CD8-positive, alpha-beta memory T cell (primary cell): ENCODE measurements at regions not wholly inside any gene's neighbourhood (a gene's known extent, or its start where the extent isn't known, plus 50 kb on each side); places are given as distances from the start of the nearest gene placed in this dataset.

Experiments
- CTCF ChIA-PET: fragments of 350-600 bp; sonication (Branson Sonifier 250); formaldehyde crosslinking; loops from one replicate; lab custom pipeline; 2021; ENCODE audit warnings: antibody characterized with exemption; lab: Charles Lee
- POLR2A ChIA-PET: fragments of 350-600 bp; sonication (Branson Sonifier 250); formaldehyde crosslinking; loops from one replicate; lab custom pipeline; 2021; ENCODE audit warnings: antibody characterized with exemption; lab: Charles Lee
- DNase-seq, 5 donors: peaks; one replicate each; pipeline versions ENCODE4 v3.0.0 to v3.0.0-alpha.2; 2020 to 2022; ENCODE audit warnings: mixed read lengths in 1 of 5
- H3K27ac ChIP-seq: one replicate; pipeline ENCODE4 v1.7.0; 2013; ENCODE audit warnings: low read depth, mild to moderate bottlenecking, low read length, moderate library complexity
- H3K27me3 ChIP-seq: 2 replicates; pipeline ENCODE4 v1.7.0; 2013; ENCODE audit warnings: low read length, mild to moderate bottlenecking; ENCODE audit not compliant: insufficient read depth, poor library complexity, severe bottlenecking
- H3K36me3 ChIP-seq: 2 replicates; pipeline ENCODE4 v1.7.0; 2013; ENCODE audit warnings: mild to moderate bottlenecking, low read length, moderate library complexity; ENCODE audit not compliant: insufficient read depth
- H3K4me1 ChIP-seq: 2 replicates; pipeline ENCODE4 v1.7.0; 2013; ENCODE audit warnings: mild to moderate bottlenecking, low read length, moderate library complexity; ENCODE audit not compliant: insufficient read depth
- H3K4me3 ChIP-seq: 2 replicates; pipeline ENCODE4 v1.7.0; 2013; ENCODE audit warnings: mild to moderate bottlenecking, low read length
- H3K9me3 ChIP-seq: 2 replicates; pipeline ENCODE4 v1.7.0; 2013; ENCODE audit warnings: mild to moderate bottlenecking, low read length
- H3K27ac Mint-ChIP-seq, 8 donors: one replicate each; pipeline ENCODE4 v1.8.0; 2020 to 2021; ENCODE audit warnings: mixed read lengths in 8 of 8, mild to moderate bottlenecking in 6 of 8, inconsistent platforms in 3 of 8, moderate library complexity in 3 of 8
- H3K27me3 Mint-ChIP-seq, 2 donors: one replicate each; pipeline ENCODE4 v1.8.0; 2020 to 2021; ENCODE audit warnings: mixed read lengths in 2 of 2, mild to moderate bottlenecking in 1 of 2, moderate library complexity in 1 of 2
- H3K36me3 Mint-ChIP-seq, 3 donors: one replicate each; pipeline ENCODE4 v1.8.0; 2020 to 2021; ENCODE audit warnings: mixed read lengths in 3 of 3, inconsistent platforms in 1 of 3, mild to moderate bottlenecking in 1 of 3
- H3K4me1 Mint-ChIP-seq, 3 donors: one replicate each; pipeline ENCODE4 v1.8.0; 2020 to 2021; ENCODE audit warnings: mixed read lengths in 3 of 3, inconsistent platforms in 1 of 3, mild to moderate bottlenecking in 1 of 3
- H3K4me3 Mint-ChIP-seq, 7 donors: one replicate each; pipeline ENCODE4 v1.8.0; 2020 to 2021; ENCODE audit warnings: mixed read lengths in 7 of 7, mild to moderate bottlenecking in 6 of 7, moderate library complexity in 4 of 7, inconsistent platforms in 2 of 7
- H3K9me3 Mint-ChIP-seq, 5 donors: one replicate each; pipeline ENCODE4 v1.8.0; 2020 to 2022; ENCODE audit warnings: mixed read lengths in 5 of 5, mild to moderate bottlenecking in 3 of 5, moderate library complexity in 2 of 5, inconsistent platforms in 1 of 5

DNA sequence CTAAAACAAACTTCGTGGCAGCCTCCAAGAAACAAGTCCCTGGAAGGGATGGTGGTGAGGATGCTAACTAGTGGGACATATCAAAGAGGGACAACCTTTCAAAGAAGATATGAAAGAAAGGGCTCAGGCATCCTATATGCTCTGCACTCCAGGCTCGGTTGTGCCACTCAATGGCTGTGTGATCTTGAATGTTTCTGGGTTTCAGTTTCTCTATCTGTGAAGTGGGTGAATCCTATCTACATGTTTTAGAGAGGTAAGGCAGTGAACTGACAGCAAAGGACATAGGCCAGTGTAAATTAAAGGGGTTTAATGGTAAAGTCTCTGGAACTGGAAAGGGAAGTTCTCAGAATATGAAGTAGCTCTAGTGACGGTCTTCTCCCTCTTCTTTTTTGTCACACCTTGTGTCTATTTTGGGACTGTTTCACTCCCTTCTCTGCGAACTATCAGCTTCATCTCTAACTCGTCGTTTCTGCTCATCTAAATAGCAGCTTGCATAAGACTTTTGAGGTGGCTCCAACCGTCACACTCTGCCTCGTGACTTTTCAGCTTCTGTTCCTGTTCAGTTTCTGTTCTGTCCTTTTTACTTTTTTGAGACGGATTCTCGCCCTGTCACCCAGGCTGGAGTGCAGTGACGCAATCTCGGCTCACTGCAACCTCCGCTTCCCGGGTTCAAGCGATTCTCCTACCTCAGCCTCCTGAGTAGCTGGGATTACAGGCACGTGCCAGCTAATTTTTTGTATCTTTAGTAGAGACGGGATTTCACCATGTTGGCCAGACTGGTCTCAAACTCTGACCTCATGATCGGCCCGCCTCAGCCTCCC, 273.6 kb downstream of the SUDS3 start:
- Histone ChIP-seq H3K36me3 (no peaks in the 10 kb centered on the region), H3K4me3 (no peak overlapping the region), H3K27me3 (no peaks in the 10 kb centered on the region), H3K27ac (no peak overlapping the region), H3K4me1 (no peaks in the 10 kb centered on the region), H3K9me3 (no peaks in the 10 kb centered on the region)
- no peak for DNase-seq
- POLR2A ChIA-PET = no interaction called here
- H3K9me3 Mint-ChIP-seq = peaks cover 0 to 10% (median 2%) of the 10 kb centered on the region in 5 donors
- H3K4me1 Mint-ChIP-seq = no peaks in the 10 kb centered on the region
- H3K4me3 Mint-ChIP-seq = no peak overlapping the region
- no peak overlapping the region for H3K27ac Mint-ChIP-seq
- CTCF ChIA-PET = no interaction called here
- H3K27me3 Mint-ChIP-seq = peaks cover 0 to 3% of the 10 kb centered on the region in 2 donors
- H3K36me3 Mint-ChIP-seq = no peaks in the 10 kb centered on the region

DNA sequence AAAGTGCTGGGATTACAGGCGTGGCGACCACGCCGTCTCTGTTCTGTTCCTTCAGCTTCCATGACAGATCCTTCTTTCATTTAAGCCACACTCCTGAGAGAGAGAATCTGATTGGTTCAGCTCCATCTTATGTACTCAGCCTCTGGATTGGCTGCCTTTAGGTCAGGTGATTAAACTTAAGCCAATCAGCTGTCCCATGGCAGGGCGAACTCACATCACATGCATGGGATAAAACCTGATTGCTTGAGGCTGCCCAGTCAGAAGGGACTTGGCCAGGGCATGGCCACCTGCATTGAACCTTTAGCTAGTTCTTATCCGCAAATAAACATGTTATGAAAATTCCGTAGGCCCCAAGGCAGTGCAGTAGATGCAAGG, 274.2 kb downstream of the SUDS3 start:
- peaks cover 0 to 3% of the 10 kb centered on the region in 2 donors for H3K27me3 Mint-ChIP-seq
- Histone ChIP-seq H3K27me3 (no peaks in the 10 kb centered on the region), H3K9me3 (no peaks in the 10 kb centered on the region), H3K4me3 (no peak overlapping the region), H3K27ac (no peak overlapping the region), H3K36me3 (no peaks in the 10 kb centered on the region), H3K4me1 (no peaks in the 10 kb centered on the region)
- H3K9me3 Mint-ChIP-seq = peaks cover 0 to 8% (median 0%) of the 10 kb centered on the region in 5 donors
- H3K4me1 Mint-ChIP-seq = no peaks in the 10 kb centered on the region
- no peaks in the 10 kb centered on the region for H3K36me3 Mint-ChIP-seq
- no peak overlapping the region for H3K4me3 Mint-ChIP-seq
- POLR2A ChIA-PET = no interaction called here
- H3K27ac Mint-ChIP-seq = no peak overlapping the region
- CTCF ChIA-PET = no interaction called here
- no peak for DNase-seq

DNA sequence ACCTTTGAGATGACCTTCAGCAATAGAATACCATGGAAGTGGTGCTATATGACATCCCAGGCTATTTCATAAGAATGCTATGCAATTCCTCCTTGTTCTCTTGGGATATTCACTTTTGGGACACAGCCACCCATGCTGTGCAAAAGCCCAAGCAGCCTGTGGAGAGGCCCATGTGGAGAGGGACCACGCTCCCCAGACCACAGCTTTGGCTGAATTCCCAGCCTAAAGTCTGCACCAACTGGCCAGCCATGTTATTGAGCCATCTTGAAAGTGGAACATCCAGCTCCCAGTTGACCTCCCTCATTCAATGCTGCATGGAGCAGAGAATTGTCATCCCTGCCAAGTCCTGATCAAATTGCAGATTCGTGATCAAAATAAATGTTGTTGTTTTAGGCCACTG, 275.1 kb downstream of the SUDS3 start:
- Histone ChIP-seq H3K4me3 (no peak overlapping the region), H3K9me3 (no peaks in the 10 kb centered on the region), H3K27me3 (no peaks in the 10 kb centered on the region), H3K27ac (no peak overlapping the region), H3K4me1 (no peaks in the 10 kb centered on the region), H3K36me3 (no peaks in the 10 kb centered on the region)
- ChIA-PET CTCF (no interaction called here), POLR2A (no interaction called here)
- H3K4me1 Mint-ChIP-seq = no peaks in the 10 kb centered on the region
- H3K4me3 Mint-ChIP-seq = no peak overlapping the region
- H3K27me3 Mint-ChIP-seq = peaks cover 0 to 3% of the 10 kb centered on the region in 2 donors
- no peaks in the 10 kb centered on the region for H3K36me3 Mint-ChIP-seq
- DNase-seq = no peak
- no peak overlapping the region for H3K27ac Mint-ChIP-seq
- H3K9me3 Mint-ChIP-seq = peaks cover 0 to 8% (median 0%) of the 10 kb centered on the region in 5 donors

GRCh38 chr12:118655588-118655987, 279.2 kb downstream of the SUDS3 start:
- H3K27ac Mint-ChIP-seq = no peak overlapping the region
- H3K27me3 ChIP-seq = no peaks in the 10 kb centered on the region
- no peaks in the 10 kb centered on the region for H3K4me1 ChIP-seq
- H3K36me3 ChIP-seq = no peaks in the 10 kb centered on the region
- peaks cover 0 to 3% of the 10 kb centered on the region in 2 donors for H3K27me3 Mint-ChIP-seq
- ChIA-PET POLR2A (no interaction called here), CTCF (no interaction called here)
- H3K4me3 ChIP-seq = no peak overlapping the region
- no peak overlapping the region for H3K4me3 Mint-ChIP-seq
- DNase-seq = no peak
- H3K27ac ChIP-seq = no peak overlapping the region
- H3K36me3 Mint-ChIP-seq = no peaks in the 10 kb centered on the region
- H3K9me3 ChIP-seq = no peaks in the 10 kb centered on the region
- peaks cover 0 to 8% (median 0%) of the 10 kb centered on the region in 5 donors for H3K9me3 Mint-ChIP-seq
- no peaks in the 10 kb centered on the region for H3K4me1 Mint-ChIP-seq

GRCh38 chr12:118680356-118680963, 300.9 kb upstream of the SRRM4 start:
- no peaks in the 10 kb centered on the region for H3K4me1 ChIP-seq
- Mint-ChIP-seq H3K4me1 (no peaks in the 10 kb centered on the region), H3K27me3 (peaks cover 0 to 6% of the 10 kb centered on the region in 2 donors), H3K4me3 (no peak overlapping the region), H3K36me3 (no peaks in the 10 kb centered on the region), H3K27ac (no peak overlapping the region), H3K9me3 (peaks cover 0 to 13% (median 8%) of the 10 kb centered on the region in 5 donors)
- no peaks in the 10 kb centered on the region for H3K27me3 ChIP-seq
- DNase-seq = no peak
- H3K27ac ChIP-seq = no peak overlapping the region
- H3K36me3 ChIP-seq = no peaks in the 10 kb centered on the region
- ChIA-PET CTCF (no interaction called here), POLR2A (no interaction called here)
- H3K9me3 ChIP-seq = no peaks in the 10 kb centered on the region
- H3K4me3 ChIP-seq = no peak overlapping the region

DNA sequence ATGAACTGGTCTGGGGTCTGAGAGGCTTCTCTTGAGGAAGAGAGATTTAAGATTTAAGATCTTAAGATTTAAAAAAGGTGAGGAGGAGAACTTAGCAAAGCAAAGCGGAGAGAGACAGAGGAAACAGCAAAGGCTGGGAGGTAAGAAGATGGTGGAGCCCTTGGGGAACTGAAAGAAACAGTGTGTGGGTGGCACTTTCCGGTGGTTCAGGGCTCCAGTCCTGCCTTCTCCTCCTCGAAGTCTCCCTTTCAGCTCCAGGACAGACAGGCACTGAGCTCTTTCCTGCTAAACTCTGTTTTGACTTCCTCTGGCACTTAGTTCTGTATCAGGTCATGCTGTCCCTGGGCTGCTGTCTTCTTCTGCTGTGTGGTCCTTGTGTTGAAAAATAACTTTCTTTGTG, 298.7 kb upstream of the SRRM4 start:
- ChIA-PET POLR2A (no interaction called here), CTCF (interaction anchor here (1.3 kb wide), 1 partner anchor 29 kb away, joined by 4 read pairs; no protein-coding TSS in a partner anchor)
- no peak for DNase-seq
- Mint-ChIP-seq H3K36me3 (no peaks in the 10 kb centered on the region), H3K27me3 (peaks cover 3 to 6% of the 10 kb centered on the region in 2 donors), H3K4me1 (no peaks in the 10 kb centered on the region), H3K4me3 (no peak overlapping the region), H3K27ac (no peak overlapping the region), H3K9me3 (peaks cover 0 to 2% (median 0%) of the 10 kb centered on the region in 5 donors)
- no peaks in the 10 kb centered on the region for H3K9me3 ChIP-seq
- no peaks in the 10 kb centered on the region for H3K36me3 ChIP-seq
- H3K27me3 ChIP-seq = no peaks in the 10 kb centered on the region
- no peak overlapping the region for H3K4me3 ChIP-seq
- no peak overlapping the region for H3K27ac ChIP-seq
- H3K4me1 ChIP-seq = no peaks in the 10 kb centered on the region

DNA sequence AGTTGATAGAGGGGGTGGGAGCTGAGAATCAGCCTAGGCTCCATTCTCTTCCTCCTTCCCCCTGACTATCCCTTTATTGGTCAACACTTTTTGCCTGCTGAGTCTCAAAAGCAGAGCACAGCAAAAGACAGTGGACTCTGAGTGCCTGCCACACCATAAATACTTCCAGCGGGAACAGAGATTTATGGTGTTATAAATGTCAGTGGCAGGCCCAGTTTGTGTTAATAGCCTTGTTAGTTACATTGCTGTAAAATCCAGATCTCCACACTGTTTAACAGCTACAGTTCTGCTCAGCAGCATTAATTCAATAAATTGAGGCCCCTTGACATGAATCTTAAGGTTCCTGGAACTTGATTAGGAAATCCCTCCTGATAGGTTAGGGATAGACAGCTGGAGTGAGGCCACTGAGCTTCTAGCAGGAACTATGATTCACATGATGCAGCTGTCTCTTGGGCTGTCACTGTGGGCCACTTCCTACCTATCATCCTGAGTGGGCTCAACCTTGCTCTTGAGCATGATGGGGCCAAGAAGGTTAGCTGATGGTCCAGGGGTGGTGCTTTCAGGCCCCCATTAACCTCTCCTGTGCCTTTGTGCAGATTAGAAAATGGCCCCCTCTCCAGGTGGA, 295.2 kb upstream of the SRRM4 start:
- H3K4me3 ChIP-seq = no peak overlapping the region
- peaks cover 0 to 4% of the 10 kb centered on the region in 2 donors for H3K27me3 Mint-ChIP-seq
- H3K4me3 Mint-ChIP-seq = no peak overlapping the region
- H3K27ac ChIP-seq = no peak overlapping the region
- no peaks in the 10 kb centered on the region for H3K27me3 ChIP-seq
- H3K36me3 ChIP-seq = no peaks in the 10 kb centered on the region
- H3K9me3 Mint-ChIP-seq = peaks cover 0 to 1% (median 0%) of the 10 kb centered on the region in 5 donors
- no peak for DNase-seq
- H3K36me3 Mint-ChIP-seq = no peaks in the 10 kb centered on the region
- no peaks in the 10 kb centered on the region for H3K4me1 ChIP-seq
- ChIA-PET POLR2A (no interaction called here), CTCF (no interaction called here)
- no peak overlapping the region for H3K27ac Mint-ChIP-seq
- no peaks in the 10 kb centered on the region for H3K9me3 ChIP-seq
- H3K4me1 Mint-ChIP-seq = no peaks in the 10 kb centered on the region

DNA sequence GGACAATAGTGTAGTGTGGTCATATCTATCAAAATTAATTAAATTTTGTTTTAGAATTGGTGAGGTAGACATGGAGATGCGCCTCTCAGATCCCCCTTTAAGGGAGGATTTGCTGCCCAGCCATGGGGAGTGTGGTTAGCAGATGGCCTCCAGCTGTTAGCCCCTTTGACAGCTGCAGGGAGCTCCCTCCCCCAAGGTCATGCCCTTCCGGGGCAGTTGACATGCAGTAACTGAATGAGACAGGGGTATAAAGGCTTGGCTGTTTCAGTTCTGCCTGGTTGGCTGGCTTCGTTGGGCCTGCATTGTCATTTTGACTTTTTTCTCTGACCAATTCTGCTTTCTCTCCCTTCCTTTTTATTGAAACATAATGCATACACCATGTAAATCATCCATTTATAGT, 291.5 kb upstream of the SRRM4 start:
- Mint-ChIP-seq H3K4me3 (no peak overlapping the region), H3K4me1 (no peaks in the 10 kb centered on the region), H3K27me3 (peaks cover 0 to 4% of the 10 kb centered on the region in 2 donors), H3K27ac (no peak overlapping the region), H3K36me3 (peaks cover 0 to 4% (median 0%) of the 10 kb centered on the region in 3 donors), H3K9me3 (peaks cover 0 to 3% (median 2%) of the 10 kb centered on the region in 5 donors)
- no peaks in the 10 kb centered on the region for H3K36me3 ChIP-seq
- H3K4me3 ChIP-seq = no peak overlapping the region
- no peaks in the 10 kb centered on the region for H3K27me3 ChIP-seq
- no peak for DNase-seq
- no peak overlapping the region for H3K27ac ChIP-seq
- ChIA-PET POLR2A (no interaction called here), CTCF (no interaction called here)
- no peaks in the 10 kb centered on the region for H3K9me3 ChIP-seq
- no peaks in the 10 kb centered on the region for H3K4me1 ChIP-seq
